Caco-2 (cell line): ENCODE measurements at regions not wholly inside any gene's neighbourhood (a gene's known extent, or its start where the extent isn't known, plus 50 kb on each side); places are given as distances from the start of the nearest gene placed in this dataset.

ENCODE experiments used
- BruUV-seq: library from RNA; stranded (reverse); fragments of 400-500 nt; replicated peaks from 2 replicates; lab custom pipeline; 2021; lab: Mats Ljungman, UMichigan
- CTCF ChIA-PET: fragments of 300-600 bp; sonication (Branson Sonifier 250); formaldehyde crosslinking; loops from one replicate; lab custom pipeline; 2022; ENCODE audit warnings: antibody characterized with exemption; lab: Charles Lee
- POLR2A ChIA-PET: fragments of 300-600 bp; sonication (Branson Sonifier 250); formaldehyde crosslinking; loops from one replicate; lab custom pipeline; 2022; ENCODE audit warnings: antibody characterized with exemption; lab: Charles Lee
- DNase-seq, 2 experiments: peaks; one replicate each; pipeline versions ENCODE4 v3.0.0 to v3.0.0-alpha.2; 2020 to 2022
- H3K27me3 ChIP-seq: replicated peaks from 2 replicates; pipeline ENCODE4 v1.6.0; 2011; ENCODE audit warnings: low read length; ENCODE audit not compliant: control insufficient read depth, insufficient read depth
- H3K36me3 ChIP-seq: 2 replicates; pipeline ENCODE4 v1.5.1; 2011; ENCODE audit warnings: low read length; ENCODE audit not compliant: control insufficient read depth, insufficient read depth
- H3K4me1 ChIP-seq: fragments of 250-450 bp; sonication (Bioruptor Pico); 2 replicates; pipeline ENCODE4 v1.5.1; 2020; ENCODE audit warnings: mild to moderate bottlenecking
- H3K4me3 ChIP-seq: 2 replicates; pipeline ENCODE4 v1.5.1; 2011; ENCODE audit warnings: low read depth, mild to moderate bottlenecking, control low read depth, low read length
- H3K9me3 ChIP-seq: fragments of 250-450 bp; sonication (Bioruptor Pico); 2 replicates; pipeline ENCODE4 v1.5.1; 2020; ENCODE audit warnings: mild to moderate bottlenecking, moderate library complexity
- H3K27ac Mint-ChIP-seq: one replicate; pipeline ENCODE4 v1.8.0; 2022; ENCODE audit warnings: mixed read lengths; ENCODE audit not compliant: unreplicated experiment
- H3K27me3 Mint-ChIP-seq: one replicate; pipeline ENCODE4 v1.8.0; 2022; ENCODE audit warnings: mixed read lengths; ENCODE audit not compliant: insufficient read depth, unreplicated experiment
- H3K36me3 Mint-ChIP-seq: one replicate; pipeline ENCODE4 v1.8.0; 2022; ENCODE audit warnings: mild to moderate bottlenecking, mixed read lengths; ENCODE audit not compliant: insufficient read depth, unreplicated experiment
- H3K4me1 Mint-ChIP-seq: one replicate; pipeline ENCODE4 v1.8.0; 2022; ENCODE audit warnings: low read depth, mixed read lengths; ENCODE audit not compliant: unreplicated experiment
- H3K4me3 Mint-ChIP-seq: one replicate; pipeline ENCODE4 v1.8.0; 2022; ENCODE audit warnings: mild to moderate bottlenecking, moderate library complexity, mixed read lengths; ENCODE audit not compliant: unreplicated experiment
- H3K9me3 Mint-ChIP-seq: one replicate; pipeline ENCODE4 v1.8.0; 2022; ENCODE audit warnings: mixed read lengths; ENCODE audit not compliant: unreplicated experiment
- CTCF ChIP-seq, 2 experiments: fragments of 200-600 bp in 1 of 2; IDR thresholded peaks; 1 replicate in 1 of 2; 2 replicates in 1 of 2; pipeline versions ENCODE4 v1.5.1 to v1.8.0; 2011 to 2022; ENCODE audit warnings: antibody characterized with exemption in 1 of 2, control low read depth in 1 of 2, inconsistent platforms in 1 of 2, low read depth in 1 of 2, low read length in 1 of 2, mild to moderate bottlenecking in 1 of 2, moderate library complexity in 1 of 2; ENCODE audit not compliant: insufficient read depth in 1 of 2, severe bottlenecking in 1 of 2, unreplicated experiment in 1 of 2
- intact Hi-C: fragments of 100-400 bp; cut with micrococcal nuclease; formaldehyde crosslinking; loops from one replicate; pipeline ENCODE4 v1.10.0; 2022; ENCODE audit not compliant: unreplicated experiment

GRCh38 chr2:30034052-30034775 is 112.6 kb upstream of the YPEL5 start:
- Mint-ChIP-seq H3K9me3 (no peaks in the 10 kb centered on the region), H3K36me3 (no peaks in the 10 kb centered on the region), H3K4me3 (no peak overlapping the region), H3K27me3 (peaks cover 22% of the 10 kb centered on the region), H3K4me1 (no peaks in the 10 kb centered on the region), H3K27ac (no peak overlapping the region)
- TF ChIP-seq CTCF (IDR thresholded peaks at IDR 0.05; ENCODE audit: insufficient read depth in 1 of 2, low read depth in 1 of 2, low read length in 1 of 2, severe bottlenecking in 1 of 2, unreplicated experiment in 1 of 2) = no peak
- DNase-seq = no peak
- intact Hi-C loops = no loop called here
- CTCF ChIA-PET = no interaction called here
- no peak overlapping the region for H3K4me3 ChIP-seq
- no peaks in the 10 kb centered on the region for H3K4me1 ChIP-seq
- H3K9me3 ChIP-seq = no peaks in the 10 kb centered on the region
- BruUV-seq = no TSS peak
- H3K36me3 ChIP-seq = no peaks in the 10 kb centered on the region
- POLR2A ChIA-PET = no interaction called here
- H3K27me3 ChIP-seq = peaks cover 1% of the 10 kb centered on the region

- CTCF ChIA-PET = no interaction called here
- no peaks in the 10 kb centered on the region for H3K36me3 ChIP-seq
- DNase-seq = no peak
- BruUV-seq = no TSS peak
- Mint-ChIP-seq H3K9me3 (no peaks in the 10 kb centered on the region), H3K36me3 (no peaks in the 10 kb centered on the region), H3K27me3 (peaks cover 17% of the 10 kb centered on the region), H3K27ac (no peak overlapping the region), H3K4me3 (no peak overlapping the region), H3K4me1 (no peaks in the 10 kb centered on the region)
- no peak for TF ChIP-seq CTCF (IDR thresholded peaks at IDR 0.05; ENCODE audit: insufficient read depth in 1 of 2, low read depth in 1 of 2, low read length in 1 of 2, severe bottlenecking in 1 of 2, unreplicated experiment in 1 of 2)
- H3K4me3 ChIP-seq = no peak overlapping the region
- H3K27me3 ChIP-seq = no peaks in the 10 kb centered on the region
- no peaks in the 10 kb centered on the region for H3K4me1 ChIP-seq
- no peaks in the 10 kb centered on the region for H3K9me3 ChIP-seq
- POLR2A ChIA-PET = no interaction called here
- intact Hi-C loops = no loop called here
Observed at GRCh38 chr2:30037016-30037415, 109.8 kb upstream of the YPEL5 start.

GRCh38 chr2:30038419-30038818 is 108.4 kb upstream of the YPEL5 start:
- H3K27ac Mint-ChIP-seq = no peak overlapping the region

More at GRCh38 chr2:30038419-30038818, 108.4 kb upstream of the YPEL5 start:
- H3K4me3 ChIP-seq = no peak overlapping the region
- CTCF ChIA-PET = no interaction called here
- H3K4me1 ChIP-seq = no peaks in the 10 kb centered on the region
- BruUV-seq = no TSS peak
- Mint-ChIP-seq H3K9me3 (no peaks in the 10 kb centered on the region), H3K36me3 (no peaks in the 10 kb centered on the region), H3K27me3 (peaks cover 19% of the 10 kb centered on the region), H3K4me1 (no peaks in the 10 kb centered on the region), H3K4me3 (no peak overlapping the region)
- intact Hi-C loops = no loop called here
- no peaks in the 10 kb centered on the region for H3K36me3 ChIP-seq
- H3K9me3 ChIP-seq = no peaks in the 10 kb centered on the region
- H3K27me3 ChIP-seq = no peaks in the 10 kb centered on the region
- DNase-seq = no peak
- POLR2A ChIA-PET = no interaction called here
- no peak for TF ChIP-seq CTCF (IDR thresholded peaks at IDR 0.05; ENCODE audit: insufficient read depth in 1 of 2, low read depth in 1 of 2, low read length in 1 of 2, severe bottlenecking in 1 of 2, unreplicated experiment in 1 of 2)
